Caco-2 (cell line): ENCODE measurements at regions not wholly inside any gene's neighbourhood (a gene's known extent, or its start where the extent isn't known, plus 50 kb on each side); places are given as distances from the start of the nearest gene placed in this dataset.

Experiments
- BruUV-seq: library from RNA; stranded (reverse); fragments of 400-500 nt; replicated peaks from 2 replicates; lab custom pipeline; 2021; lab: Mats Ljungman, UMichigan
- CTCF ChIA-PET: fragments of 300-600 bp; sonication (Branson Sonifier 250); formaldehyde crosslinking; loops from one replicate; lab custom pipeline; 2022; ENCODE audit warnings: antibody characterized with exemption; lab: Charles Lee
- POLR2A ChIA-PET: fragments of 300-600 bp; sonication (Branson Sonifier 250); formaldehyde crosslinking; loops from one replicate; lab custom pipeline; 2022; ENCODE audit warnings: antibody characterized with exemption; lab: Charles Lee
- DNase-seq, 2 experiments: peaks; one replicate each; pipeline versions ENCODE4 v3.0.0 to v3.0.0-alpha.2; 2020 to 2022
- H3K27me3 ChIP-seq: replicated peaks from 2 replicates; pipeline ENCODE4 v1.6.0; 2011; ENCODE audit warnings: low read length; ENCODE audit not compliant: control insufficient read depth, insufficient read depth
- H3K36me3 ChIP-seq: 2 replicates; pipeline ENCODE4 v1.5.1; 2011; ENCODE audit warnings: low read length; ENCODE audit not compliant: control insufficient read depth, insufficient read depth
- H3K4me1 ChIP-seq: fragments of 250-450 bp; sonication (Bioruptor Pico); 2 replicates; pipeline ENCODE4 v1.5.1; 2020; ENCODE audit warnings: mild to moderate bottlenecking
- H3K4me3 ChIP-seq: 2 replicates; pipeline ENCODE4 v1.5.1; 2011; ENCODE audit warnings: low read depth, mild to moderate bottlenecking, control low read depth, low read length
- H3K9me3 ChIP-seq: fragments of 250-450 bp; sonication (Bioruptor Pico); 2 replicates; pipeline ENCODE4 v1.5.1; 2020; ENCODE audit warnings: mild to moderate bottlenecking, moderate library complexity
- H3K27ac Mint-ChIP-seq: one replicate; pipeline ENCODE4 v1.8.0; 2022; ENCODE audit warnings: mixed read lengths; ENCODE audit not compliant: unreplicated experiment
- H3K27me3 Mint-ChIP-seq: one replicate; pipeline ENCODE4 v1.8.0; 2022; ENCODE audit warnings: mixed read lengths; ENCODE audit not compliant: insufficient read depth, unreplicated experiment
- H3K36me3 Mint-ChIP-seq: one replicate; pipeline ENCODE4 v1.8.0; 2022; ENCODE audit warnings: mild to moderate bottlenecking, mixed read lengths; ENCODE audit not compliant: insufficient read depth, unreplicated experiment
- H3K4me1 Mint-ChIP-seq: one replicate; pipeline ENCODE4 v1.8.0; 2022; ENCODE audit warnings: low read depth, mixed read lengths; ENCODE audit not compliant: unreplicated experiment
- H3K4me3 Mint-ChIP-seq: one replicate; pipeline ENCODE4 v1.8.0; 2022; ENCODE audit warnings: mild to moderate bottlenecking, moderate library complexity, mixed read lengths; ENCODE audit not compliant: unreplicated experiment
- H3K9me3 Mint-ChIP-seq: one replicate; pipeline ENCODE4 v1.8.0; 2022; ENCODE audit warnings: mixed read lengths; ENCODE audit not compliant: unreplicated experiment
- intact Hi-C: fragments of 100-400 bp; cut with micrococcal nuclease; formaldehyde crosslinking; loops from one replicate; pipeline ENCODE4 v1.10.0; 2022; ENCODE audit not compliant: unreplicated experiment
- TF ChIP-seq, protein P1 (sequence below), 2 experiments: fragments of 200-600 bp in 1 of 2; IDR thresholded peaks; 1 replicate in 1 of 2; 2 replicates in 1 of 2; pipeline versions ENCODE4 v1.5.1 to v1.8.0; 2011 to 2022; ENCODE audit warnings: antibody characterized with exemption in 1 of 2, control low read depth in 1 of 2, inconsistent platforms in 1 of 2, low read depth in 1 of 2, low read length in 1 of 2, mild to moderate bottlenecking in 1 of 2, moderate library complexity in 1 of 2; ENCODE audit not compliant: insufficient read depth in 1 of 2, severe bottlenecking in 1 of 2, unreplicated experiment in 1 of 2

DNA sequence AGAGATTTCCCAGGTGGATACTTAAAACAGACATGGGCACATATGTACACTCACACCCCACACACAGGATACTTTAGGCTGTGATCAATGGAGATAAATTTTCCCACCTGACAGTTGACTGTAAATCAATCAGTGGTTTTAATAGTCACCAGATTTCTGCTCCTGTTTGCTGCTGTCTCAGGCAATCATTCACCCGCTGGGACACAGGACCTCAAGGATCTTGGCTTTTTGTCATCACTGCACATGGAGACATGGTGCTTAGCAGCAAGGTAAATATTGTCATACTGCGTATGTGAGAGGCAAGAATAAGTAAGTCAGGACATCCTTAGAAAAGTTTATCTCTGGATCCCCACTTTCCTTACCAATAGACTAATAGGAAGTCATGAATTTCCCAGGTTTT, 60.8 kb upstream of the KLF9 start:
- no TSS peak for BruUV-seq
- CTCF ChIA-PET, result no interaction called here
- Mint-ChIP-seq H3K9me3 (no peaks in the 10 kb centered on the region), H3K27ac (no peak overlapping the region), H3K4me3 (no peak overlapping the region), H3K4me1 (no peaks in the 10 kb centered on the region), H3K27me3 (no peaks in the 10 kb centered on the region), H3K36me3 (peaks cover 6% of the 10 kb centered on the region)
- Histone ChIP-seq H3K27me3 (no peaks in the 10 kb centered on the region), H3K4me1 (no peaks in the 10 kb centered on the region), H3K4me3 (no peak overlapping the region), H3K36me3 (no peaks in the 10 kb centered on the region), H3K9me3 (no peaks in the 10 kb centered on the region)
- intact Hi-C loops, result no loop called here
- no peak for DNase-seq
- TF ChIP-seq, protein P1, sequence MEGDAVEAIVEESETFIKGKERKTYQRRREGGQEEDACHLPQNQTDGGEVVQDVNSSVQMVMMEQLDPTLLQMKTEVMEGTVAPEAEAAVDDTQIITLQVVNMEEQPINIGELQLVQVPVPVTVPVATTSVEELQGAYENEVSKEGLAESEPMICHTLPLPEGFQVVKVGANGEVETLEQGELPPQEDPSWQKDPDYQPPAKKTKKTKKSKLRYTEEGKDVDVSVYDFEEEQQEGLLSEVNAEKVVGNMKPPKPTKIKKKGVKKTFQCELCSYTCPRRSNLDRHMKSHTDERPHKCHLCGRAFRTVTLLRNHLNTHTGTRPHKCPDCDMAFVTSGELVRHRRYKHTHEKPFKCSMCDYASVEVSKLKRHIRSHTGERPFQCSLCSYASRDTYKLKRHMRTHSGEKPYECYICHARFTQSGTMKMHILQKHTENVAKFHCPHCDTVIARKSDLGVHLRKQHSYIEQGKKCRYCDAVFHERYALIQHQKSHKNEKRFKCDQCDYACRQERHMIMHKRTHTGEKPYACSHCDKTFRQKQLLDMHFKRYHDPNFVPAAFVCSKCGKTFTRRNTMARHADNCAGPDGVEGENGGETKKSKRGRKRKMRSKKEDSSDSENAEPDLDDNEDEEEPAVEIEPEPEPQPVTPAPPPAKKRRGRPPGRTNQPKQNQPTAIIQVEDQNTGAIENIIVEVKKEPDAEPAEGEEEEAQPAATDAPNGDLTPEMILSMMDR (IDR thresholded peaks at IDR 0.05; ENCODE audit: insufficient read depth in 1 of 2, low read depth in 1 of 2, low read length in 1 of 2, severe bottlenecking in 1 of 2, unreplicated experiment in 1 of 2), result no peak
- POLR2A ChIA-PET, result no interaction called here

DNA sequence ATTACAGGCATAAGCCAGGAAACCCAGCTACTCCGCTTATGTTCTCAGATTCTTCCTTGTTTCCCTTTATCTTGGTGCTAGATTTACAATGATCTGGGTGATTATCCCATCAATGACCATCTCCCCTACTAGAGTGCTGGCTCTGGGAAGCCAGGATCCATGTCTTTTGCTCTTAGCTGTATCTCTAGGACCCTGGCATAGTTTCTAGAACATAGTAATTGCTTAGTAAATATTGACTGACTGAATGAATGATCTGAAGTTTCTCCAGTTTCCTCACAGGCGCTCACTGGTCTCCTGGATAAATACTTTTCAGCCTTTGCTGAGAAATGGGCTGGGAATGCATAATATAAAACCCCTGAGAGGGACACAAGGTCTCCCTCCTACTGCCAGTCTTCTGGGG, 60.0 kb upstream of the KLF9 start:
- DNase-seq, result no peak
- H3K36me3 ChIP-seq, result no peaks in the 10 kb centered on the region
- intact Hi-C loops, result no loop called here
- ChIA-PET CTCF (no interaction called here), POLR2A (no interaction called here)
- no peaks in the 10 kb centered on the region for H3K9me3 ChIP-seq
- BruUV-seq, result no TSS peak
- no peaks in the 10 kb centered on the region for H3K27me3 Mint-ChIP-seq
- H3K9me3 Mint-ChIP-seq, result no peaks in the 10 kb centered on the region
- no peaks in the 10 kb centered on the region for H3K4me1 Mint-ChIP-seq
- H3K4me1 ChIP-seq, result no peaks in the 10 kb centered on the region
- H3K27ac Mint-ChIP-seq, result no peak overlapping the region
- H3K4me3 ChIP-seq, result no peak overlapping the region
- no peak overlapping the region for H3K4me3 Mint-ChIP-seq
- no peaks in the 10 kb centered on the region for H3K27me3 ChIP-seq
- TF ChIP-seq, protein P1 (IDR thresholded peaks at IDR 0.05; ENCODE audit: insufficient read depth in 1 of 2, low read depth in 1 of 2, low read length in 1 of 2, severe bottlenecking in 1 of 2, unreplicated experiment in 1 of 2), result no peak
- H3K36me3 Mint-ChIP-seq, result peaks cover 6% of the 10 kb centered on the region

DNA sequence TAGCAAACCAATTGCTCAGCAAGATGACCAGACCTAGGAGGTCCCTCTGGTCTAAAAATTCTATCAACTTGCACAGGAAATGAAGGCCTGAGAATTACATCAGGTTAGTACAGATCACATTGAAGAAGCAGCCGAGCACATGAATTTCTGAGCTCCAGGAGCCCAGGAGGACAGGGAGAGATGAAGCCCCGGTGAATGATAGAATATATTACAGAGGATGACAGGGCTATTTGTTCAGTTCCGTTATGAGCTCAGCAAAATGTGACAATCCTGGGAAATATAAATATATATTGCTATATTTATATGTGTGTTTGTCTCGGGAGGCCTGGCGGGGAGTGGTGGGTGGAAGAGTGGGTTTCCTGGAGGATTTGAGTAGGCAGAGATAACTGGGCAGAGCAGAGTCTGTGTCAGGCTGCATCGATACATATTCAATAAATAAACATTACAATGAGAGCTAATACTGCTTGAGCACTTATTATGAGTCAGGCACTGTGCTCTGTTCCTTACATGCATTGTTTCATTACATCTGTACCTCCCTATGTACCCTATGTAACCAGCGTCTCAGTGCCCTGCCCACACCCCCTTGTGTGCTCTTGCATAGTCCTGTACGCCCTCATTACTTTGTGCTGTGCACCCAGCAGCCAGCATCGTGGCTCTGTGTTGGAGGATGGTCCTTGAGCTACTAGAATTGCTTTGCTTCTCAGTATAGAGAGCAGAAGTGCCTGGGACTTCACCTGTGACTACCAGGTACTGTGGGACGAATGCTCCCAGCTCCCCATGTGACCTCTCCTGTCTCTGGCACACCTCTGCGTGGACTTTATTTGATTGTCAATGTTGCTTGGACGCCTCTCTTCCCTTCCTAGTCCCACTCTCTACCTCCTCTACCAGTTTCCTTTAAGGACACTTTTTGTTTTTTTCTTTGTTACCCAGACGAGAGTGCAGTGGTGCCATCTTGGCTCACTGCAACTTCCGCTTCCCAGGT, 58.1 kb upstream of the KLF9 start:
- peaks cover 6% of the 10 kb centered on the region for H3K36me3 Mint-ChIP-seq
- Histone ChIP-seq H3K4me3 (no peak overlapping the region), H3K27me3 (no peaks in the 10 kb centered on the region), H3K9me3 (no peaks in the 10 kb centered on the region), H3K4me1 (no peaks in the 10 kb centered on the region), H3K36me3 (no peaks in the 10 kb centered on the region)
- no peak overlapping the region for H3K4me3 Mint-ChIP-seq
- no peaks in the 10 kb centered on the region for H3K9me3 Mint-ChIP-seq
- H3K4me1 Mint-ChIP-seq, result no peaks in the 10 kb centered on the region
- DNase-seq, result no peak
- intact Hi-C loops, result no loop called here
- TF ChIP-seq, protein P1 (IDR thresholded peaks at IDR 0.05; ENCODE audit: insufficient read depth in 1 of 2, low read depth in 1 of 2, low read length in 1 of 2, severe bottlenecking in 1 of 2, unreplicated experiment in 1 of 2), result no peak
- CTCF ChIA-PET, result no interaction called here
- no TSS peak for BruUV-seq
- no peak overlapping the region for H3K27ac Mint-ChIP-seq
- H3K27me3 Mint-ChIP-seq, result no peaks in the 10 kb centered on the region
- POLR2A ChIA-PET, result no interaction called here
